H9 (cell line): ENCODE measurements at regions not wholly inside any gene's neighbourhood (a gene's known extent, or its start where the extent isn't known, plus 50 kb on each side); places are given as distances from the start of the nearest gene placed in this dataset.

ENCODE experiments used
- DNase-seq: peaks from one replicate; pipeline ENCODE4 v3.0.0-alpha.2; 2017
- H2AFZ ChIP-seq: one replicate; pipeline ENCODE4 v1.6.1; 2013; ENCODE audit warnings: mild to moderate bottlenecking, low read length, control low read depth, moderate library complexity
- H2AK5ac ChIP-seq: 2 replicates; pipeline ENCODE4 v1.6.1; 2013; ENCODE audit warnings: low read length, control low read depth, mixed read lengths; ENCODE audit not compliant: insufficient read length
- H2BK120ac ChIP-seq: one replicate; pipeline ENCODE4 v1.6.1; 2013; ENCODE audit warnings: low read depth, mild to moderate bottlenecking, low read length, control low read depth, inconsistent platforms; ENCODE audit not compliant: poor library complexity, severe bottlenecking
- H2BK12ac ChIP-seq: 2 replicates; pipeline ENCODE4 v1.6.1; 2013; ENCODE audit warnings: low read length, control low read depth, mixed read lengths, low read depth; ENCODE audit not compliant: insufficient read length
- H2BK15ac ChIP-seq: 2 replicates; pipeline ENCODE4 v1.6.1; 2013; ENCODE audit warnings: low read depth, low read length, control low read depth
- H2BK20ac ChIP-seq: one replicate; pipeline ENCODE4 v1.6.1; 2013; ENCODE audit warnings: low read depth, mild to moderate bottlenecking, low read length, control low read depth, inconsistent platforms; ENCODE audit not compliant: poor library complexity, severe bottlenecking
- H2BK5ac ChIP-seq: 2 replicates; pipeline ENCODE4 v1.6.1; 2013; ENCODE audit warnings: low read length, control low read depth, mixed read lengths; ENCODE audit not compliant: insufficient read length
- H3K14ac ChIP-seq: 2 replicates; pipeline ENCODE4 v1.6.1; 2013; ENCODE audit warnings: low read length, control low read depth; ENCODE audit not compliant: insufficient read depth
- H3K18ac ChIP-seq: 2 replicates; pipeline ENCODE4 v1.6.1; 2013; ENCODE audit warnings: low read depth, mild to moderate bottlenecking, mixed read lengths, low read length, control low read depth; ENCODE audit not compliant: insufficient read length
- H3K23ac ChIP-seq: 2 replicates; pipeline ENCODE4 v1.6.1; 2013; ENCODE audit warnings: low read length, control low read depth, mixed read lengths, low read depth; ENCODE audit not compliant: insufficient read length
- H3K23me2 ChIP-seq: 2 replicates; pipeline ENCODE4 v1.6.1; 2013; ENCODE audit warnings: low read depth, mild to moderate bottlenecking, mixed read lengths, low read length, control low read depth; ENCODE audit not compliant: insufficient read length, poor library complexity, severe bottlenecking
- H3K27ac ChIP-seq: 2 replicates; pipeline ENCODE4 v1.5.1; 2013; ENCODE audit warnings: low read length, control low read depth, mixed read lengths, low read depth; ENCODE audit not compliant: insufficient read length
- H3K27me3 ChIP-seq: 2 replicates; pipeline ENCODE4 v1.6.1; 2013; ENCODE audit warnings: low read length, control low read depth, inconsistent platforms; ENCODE audit not compliant: insufficient read depth
- H3K4ac ChIP-seq: 2 replicates; pipeline ENCODE4 v1.6.1; 2013; ENCODE audit warnings: low read depth, mild to moderate bottlenecking, control low read depth, inconsistent platforms, low read length, moderate library complexity
- H3K4me1 ChIP-seq: 2 replicates; pipeline ENCODE4 v1.6.1; 2013; ENCODE audit warnings: low read length, control low read depth, inconsistent platforms; ENCODE audit not compliant: insufficient read depth
- H3K4me2 ChIP-seq: 2 replicates; pipeline ENCODE4 v1.6.1; 2013; ENCODE audit warnings: low read length, control low read depth, mixed read lengths; ENCODE audit not compliant: insufficient read length, insufficient read depth
- H3K56ac ChIP-seq: 2 replicates; pipeline ENCODE4 v1.6.1; 2013; ENCODE audit warnings: low read depth, mild to moderate bottlenecking, mixed read lengths, low read length, control low read depth; ENCODE audit not compliant: insufficient read length
- H3K79me1 ChIP-seq: 2 replicates; pipeline ENCODE4 v1.6.1; 2013; ENCODE audit warnings: low read depth, mild to moderate bottlenecking, moderate library complexity, low read length, control low read depth, inconsistent platforms; ENCODE audit not compliant: insufficient read depth, poor library complexity, severe bottlenecking
- H3K79me2 ChIP-seq: 2 replicates; pipeline ENCODE4 v1.6.1; 2013; ENCODE audit warnings: low read length, control low read depth, inconsistent platforms; ENCODE audit not compliant: insufficient read depth
- H3K9ac ChIP-seq: 2 replicates; pipeline ENCODE4 v1.6.1; 2013; ENCODE audit warnings: low read length, control low read depth, mixed read lengths; ENCODE audit not compliant: insufficient read length; ENCODE audit errors: extremely low read depth
- H3K9me3 ChIP-seq: one replicate; pipeline ENCODE4 v1.6.1; 2013; ENCODE audit warnings: low read depth, low read length, inconsistent platforms; ENCODE audit not compliant: control insufficient read depth
- H3T11ph ChIP-seq: one replicate; pipeline ENCODE4 v1.6.1; 2013; ENCODE audit warnings: mild to moderate bottlenecking, low read length, control low read depth, inconsistent platforms
- H4K20me1 ChIP-seq: one replicate; pipeline ENCODE4 v1.6.1; 2013; ENCODE audit not compliant: control insufficient read depth, insufficient read length, insufficient read depth
- H4K5ac ChIP-seq: 2 replicates; pipeline ENCODE4 v1.6.1; 2013; ENCODE audit warnings: low read depth, mild to moderate bottlenecking, mixed read lengths, low read length, control low read depth; ENCODE audit not compliant: insufficient read length
- H4K8ac ChIP-seq: replicated peaks from 2 replicates; pipeline ENCODE4 v1.6.1; 2013; ENCODE audit warnings: low read length, control low read depth, mixed read lengths, low read depth; ENCODE audit not compliant: insufficient read length
- H4K91ac ChIP-seq: 2 replicates; pipeline ENCODE4 v1.6.1; 2013; ENCODE audit warnings: low read depth, mild to moderate bottlenecking, moderate library complexity, mixed read lengths, low read length, control low read depth; ENCODE audit not compliant: insufficient read length
- H3K27ac Mint-ChIP-seq, 3 experiments: 2 replicates in 2 of 3; 3 replicates in 1 of 3; pipeline ENCODE4 v1.8.0; 2020 to 2021; ENCODE audit warnings: mixed read lengths in 3 of 3, mild to moderate bottlenecking in 1 of 3, moderate library complexity in 1 of 3
- H3K27me3 Mint-ChIP-seq: 2 replicates; pipeline ENCODE4 v1.8.0; 2021; ENCODE audit warnings: low read depth, mild to moderate bottlenecking, moderate library complexity, mixed read lengths
- H3K36me3 Mint-ChIP-seq, 3 experiments: 2 replicates in 2 of 3; 3 replicates in 1 of 3; pipeline ENCODE4 v1.8.0; 2020 to 2021; ENCODE audit warnings: low read depth in 3 of 3, mixed read lengths in 3 of 3; ENCODE audit not compliant: insufficient read depth in 1 of 3
- H3K4me1 Mint-ChIP-seq, 2 experiments: 2 replicates each; pipeline ENCODE4 v1.8.0; 2020; ENCODE audit warnings: mixed read lengths in 2 of 2
- H3K4me3 Mint-ChIP-seq, 2 experiments: 2 replicates in 1 of 2; 3 replicates in 1 of 2; pipeline ENCODE4 v1.8.0; 2020 to 2021; ENCODE audit warnings: mild to moderate bottlenecking in 2 of 2, mixed read lengths in 2 of 2, moderate library complexity in 1 of 2
- H3K9me3 Mint-ChIP-seq, 2 experiments: 2 replicates in 1 of 2; 3 replicates in 1 of 2; pipeline ENCODE4 v1.8.0; 2020; ENCODE audit warnings: mild to moderate bottlenecking in 2 of 2, mixed read lengths in 2 of 2, moderate library complexity in 1 of 2
- CTCF ChIP-seq: fragments of 200-600 bp; sonication (generic); conservative IDR thresholded peaks from 3 replicates; pipeline ENCODE4 v1.8.0; 2021; ENCODE audit warnings: antibody characterized with exemption, mild to moderate bottlenecking
- WGBS: extraction: QIAGEN DNeasy Blood & Tissue Kit; methylation state at CpG from one replicate; pipeline ENCODE4 v1.1.7; 2013; ENCODE audit warnings: missing lambda C conversion rate, low lambda C conversion rate, mixed read lengths; ENCODE audit not compliant: insufficient read length; ENCODE audit errors: extremely low coverage; 5-methylcytosine and 5-hydroxymethylcytosine counted together

GRCh38 chr10:125262920-125263319 lies 102.6 kb upstream of the CTBP2 start:
- WGBS, result no CpG with 5 or more reads among the region's 6 CpGs
- no peak for DNase-seq
- Histone ChIP-seq H3K23ac (no peak overlapping the region), H3K4ac (no peak overlapping the region), H3K14ac (no peak overlapping the region), H3K4me1 (peaks cover 2% of the 10 kb centered on the region; the same call in 1 of the 2 replicates), H4K91ac (no peak overlapping the region), H3K18ac (no peak overlapping the region), H2AFZ (no peak overlapping the region), H3K79me2 (no peaks in the 10 kb centered on the region), H2BK15ac (no peak overlapping the region), H4K8ac (no peak overlapping the region), H3K79me1 (no peaks in the 10 kb centered on the region), H3K23me2 (no peaks in the 10 kb centered on the region), H4K5ac (no peak overlapping the region), H2BK20ac (no peak overlapping the region), H3T11ph (no peak overlapping the region), H3K27me3 (no peaks in the 10 kb centered on the region), H3K27ac (no peak overlapping the region), H2BK12ac (no peak overlapping the region), H3K4me2 (no peak overlapping the region), H4K20me1 (no peaks in the 10 kb centered on the region), H2AK5ac (no peak overlapping the region), H3K56ac (no peak overlapping the region), H3K9ac (no peak overlapping the region), H2BK5ac (no peak overlapping the region), H3K9me3 (no peaks in the 10 kb centered on the region), H2BK120ac (no peak overlapping the region)
- Mint-ChIP-seq H3K27me3 (peaks cover 3% of the 10 kb centered on the region), H3K27ac (peak overlapping the region in 1 of 3 experiments; percentile 50; a peak in 1 of 7 replicates), H3K9me3 (no peaks in the 10 kb centered on the region), H3K36me3 (no peaks in the 10 kb centered on the region), H3K4me1 (peaks cover 6 to 7% of the 10 kb centered on the region in 2 experiments), H3K4me3 (no peak overlapping the region)
- no peak for TF ChIP-seq CTCF
